CD14-positive monocyte (primary cell): ENCODE measurements at regions not wholly inside any gene's neighbourhood (a gene's known extent, or its start where the extent isn't known, plus 50 kb on each side); places are given as distances from the start of the nearest gene placed in this dataset. TPM values are rescaled to one million over a fixed set of nuclear protein-coding genes. Genes with fewer than 3 reads are reported as not detected.
"Not testable (repeated sequence)": the region's sequence is repeated elsewhere in the genome, so short reads cannot be mapped to it uniquely, and the experiment has no call there.

ENCODE experiments used
- DNase-seq, 3 donors: peaks; one replicate each; pipeline ENCODE4 v3.0.0-alpha.2; 2011 to 2022
- H2AFZ ChIP-seq: 2 replicates; pipeline ENCODE4 v1.6.0; 2012; ENCODE audit warnings: mild to moderate bottlenecking, low read depth, low read length, inconsistent platforms; ENCODE audit not compliant: insufficient read depth, poor library complexity, severe bottlenecking
- H3K27ac ChIP-seq, 2 donors: 1 replicate in 1 of 2; 2 replicates in 1 of 2; pipeline ENCODE4 v1.5.1; 2012 to 2013; ENCODE audit warnings: low read length in 2 of 2, control low read depth in 1 of 2, inconsistent platforms in 1 of 2, low read depth in 1 of 2, mild to moderate bottlenecking in 1 of 2
- H3K27me3 ChIP-seq, 2 donors: one replicate each; pipeline versions ENCODE4 v1.6.0 to v1.6.1; 2011 to 2013; ENCODE audit warnings: low read length in 2 of 2; ENCODE audit not compliant: control insufficient read depth in 2 of 2, insufficient read depth in 2 of 2
- H3K36me3 ChIP-seq, 2 donors: replicated peaks in 1 of 2; 1 replicate in 1 of 2; 2 replicates in 1 of 2; pipeline versions ENCODE4 v1.5.1 to v1.6.1; 2012 to 2013; ENCODE audit warnings: low read length in 2 of 2, control low read depth in 1 of 2, inconsistent platforms in 1 of 2, mild to moderate bottlenecking in 1 of 2; ENCODE audit not compliant: insufficient read depth in 2 of 2, control insufficient read depth in 1 of 2
- H3K4me1 ChIP-seq, 2 donors: 1 replicate in 1 of 2; 2 replicates in 1 of 2; pipeline versions ENCODE4 v1.5.1 to v1.6.1; 2012 to 2013; ENCODE audit warnings: low read length in 2 of 2, control low read depth in 1 of 2, inconsistent platforms in 1 of 2, mild to moderate bottlenecking in 1 of 2, moderate library complexity in 1 of 2; ENCODE audit not compliant: insufficient read depth in 2 of 2, control insufficient read depth in 1 of 2
- H3K4me2 ChIP-seq: replicated peaks from 2 replicates; pipeline ENCODE3; 2012; ENCODE audit warnings: low read length, moderate library complexity, mild to moderate bottlenecking; ENCODE audit not compliant: poor library complexity, severe bottlenecking; ENCODE audit errors: extremely low read depth
- H3K4me3 ChIP-seq, 3 experiments: fragments of 200-600 bp in 1 of 3; sonication (generic) in 1 of 3; replicated peaks in 1 of 3; 1 replicate in 2 of 3; 2 replicates in 1 of 3; pipeline ENCODE4 v1.5.1; 2011 to 2013; ENCODE audit warnings: low read length in 3 of 3, mild to moderate bottlenecking in 3 of 3, control low read depth in 2 of 3, low read depth in 2 of 3, inconsistent platforms in 1 of 3, moderate library complexity in 1 of 3
- H3K79me2 ChIP-seq: 2 replicates; pipeline ENCODE4 v1.6.0; 2012; ENCODE audit warnings: mild to moderate bottlenecking, control low read depth, inconsistent platforms, low read length, moderate library complexity; ENCODE audit not compliant: insufficient read depth
- H3K9ac ChIP-seq: 2 replicates; pipeline ENCODE4 v1.6.0; 2017; ENCODE audit warnings: low read length, mild to moderate bottlenecking; ENCODE audit not compliant: insufficient read depth, poor library complexity, severe bottlenecking
- H3K9me3 ChIP-seq, 2 donors: replicated peaks in 1 of 2; 1 replicate in 1 of 2; 2 replicates in 1 of 2; pipeline versions ENCODE4 v1.5.1 to v1.6.1; 2012 to 2013; ENCODE audit warnings: low read length in 2 of 2, control low read depth in 1 of 2; ENCODE audit not compliant: control insufficient read depth in 1 of 2, insufficient read depth in 1 of 2
- H4K20me1 ChIP-seq: 2 replicates; pipeline ENCODE4 v1.6.0; 2012; ENCODE audit warnings: mild to moderate bottlenecking, low read length, control low read depth, moderate library complexity; ENCODE audit not compliant: insufficient read depth
- H3K27ac Mint-ChIP-seq, 7 donors: one replicate each; pipeline ENCODE4 v1.8.0; 2020; ENCODE audit warnings: mild to moderate bottlenecking in 7 of 7, mixed read lengths in 7 of 7, moderate library complexity in 6 of 7, inconsistent platforms in 2 of 7
- H3K27me3 Mint-ChIP-seq, 3 donors: one replicate each; pipeline ENCODE4 v1.8.0; 2021 to 2022; ENCODE audit warnings: low read depth in 3 of 3, mild to moderate bottlenecking in 3 of 3, mixed read lengths in 3 of 3, moderate library complexity in 3 of 3, inconsistent platforms in 1 of 3
- H3K36me3 Mint-ChIP-seq, 2 donors: one replicate each; pipeline ENCODE4 v1.8.0; 2020; ENCODE audit warnings: mixed read lengths in 2 of 2, inconsistent platforms in 1 of 2, mild to moderate bottlenecking in 1 of 2
- H3K4me1 Mint-ChIP-seq: one replicate; pipeline ENCODE4 v1.8.0; 2020; ENCODE audit warnings: mild to moderate bottlenecking, mixed read lengths
- H3K4me3 Mint-ChIP-seq, 2 donors: one replicate each; pipeline ENCODE4 v1.8.0; 2020; ENCODE audit warnings: mild to moderate bottlenecking in 2 of 2, mixed read lengths in 2 of 2, moderate library complexity in 1 of 2
- H3K9me3 Mint-ChIP-seq, 7 donors: one replicate each; pipeline ENCODE4 v1.8.0; 2020 to 2022; ENCODE audit warnings: mixed read lengths in 7 of 7, mild to moderate bottlenecking in 6 of 7, moderate library complexity in 6 of 7, inconsistent platforms in 2 of 7
- WGBS: methylation state at CpG from one replicate; pipeline ENCODE4 v1.1.5; 2013; ENCODE audit warnings: missing lambda C conversion rate; ENCODE audit not compliant: insufficient coverage; 5-methylcytosine and 5-hydroxymethylcytosine counted together
- intact Hi-C, 2 donors: fragments of 100-400 bp; cut with micrococcal nuclease; formaldehyde crosslinking; loops; one replicate each; pipeline versions ENCODE4 v1.15.0 to v1.15.1; 2023
- small RNA-seq: library from RNA; depleted of rRNA; stranded (forward); fragments of <200 nt; gene quantifications from one replicate; pipeline ENCODE3, GENCODE V24; 2012; ENCODE audit warnings: low read depth; ENCODE audit not compliant: insufficient read length

GRCh38 chr9:138237099-138237498 is 359.5 kb downstream of the CACNA1B start:
- H3K27me3 ChIP-seq, H3K79me2 ChIP-seq, H3K4me1 ChIP-seq, H3K4me1 Mint-ChIP-seq, H3K9me3 ChIP-seq, H3K27ac ChIP-seq, H3K27me3 Mint-ChIP-seq, H3K27ac Mint-ChIP-seq, intact Hi-C loops, DNase-seq, H4K20me1 ChIP-seq, H3K9me3 Mint-ChIP-seq, H3K4me2 ChIP-seq, H2AFZ ChIP-seq, H3K4me3 ChIP-seq, H3K36me3 ChIP-seq, H3K9ac ChIP-seq, H3K4me3 Mint-ChIP-seq, H3K36me3 Mint-ChIP-seq: not testable (repeated sequence)
- no CpG with 5 or more reads among the region's 2 CpGs for WGBS

- H3K4me3 ChIP-seq, H3K4me3 Mint-ChIP-seq, H3K36me3 ChIP-seq, H3K36me3 Mint-ChIP-seq, H3K4me1 ChIP-seq, H3K27me3 ChIP-seq, H3K27ac Mint-ChIP-seq, H3K4me1 Mint-ChIP-seq, intact Hi-C loops, H3K79me2 ChIP-seq, H3K4me2 ChIP-seq, H3K27me3 Mint-ChIP-seq, H3K9me3 Mint-ChIP-seq, H4K20me1 ChIP-seq, H3K9me3 ChIP-seq, H3K9ac ChIP-seq, DNase-seq, H2AFZ ChIP-seq, H3K27ac ChIP-seq: not testable (repeated sequence)
- no CpG with 5 or more reads among the region's 11 CpGs for WGBS
Measured at GRCh38 chr9:138282903-138283302, 405.3 kb downstream of the CACNA1B start.

Small RNA genes lying in the stretch of these regions (small RNA-seq; reads per million reads assigned to genes)
- not detected for gene RNU6-785P
